Endometrium (tissue), 2 donors: ENCODE measurements at regions not wholly inside any gene's neighbourhood (a gene's known extent, or its start where the extent isn't known, plus 50 kb on each side); places are given as distances from the start of the nearest gene placed in this dataset.

Source experiments
- FAIRE-seq: peaks from 2 replicates; lab custom pipeline; 2012; peaks lifted over from hg19 to GRCh38; lab: Jason Lieb, UNC
- donor health status: control.
- donor health status: control.

DNA sequence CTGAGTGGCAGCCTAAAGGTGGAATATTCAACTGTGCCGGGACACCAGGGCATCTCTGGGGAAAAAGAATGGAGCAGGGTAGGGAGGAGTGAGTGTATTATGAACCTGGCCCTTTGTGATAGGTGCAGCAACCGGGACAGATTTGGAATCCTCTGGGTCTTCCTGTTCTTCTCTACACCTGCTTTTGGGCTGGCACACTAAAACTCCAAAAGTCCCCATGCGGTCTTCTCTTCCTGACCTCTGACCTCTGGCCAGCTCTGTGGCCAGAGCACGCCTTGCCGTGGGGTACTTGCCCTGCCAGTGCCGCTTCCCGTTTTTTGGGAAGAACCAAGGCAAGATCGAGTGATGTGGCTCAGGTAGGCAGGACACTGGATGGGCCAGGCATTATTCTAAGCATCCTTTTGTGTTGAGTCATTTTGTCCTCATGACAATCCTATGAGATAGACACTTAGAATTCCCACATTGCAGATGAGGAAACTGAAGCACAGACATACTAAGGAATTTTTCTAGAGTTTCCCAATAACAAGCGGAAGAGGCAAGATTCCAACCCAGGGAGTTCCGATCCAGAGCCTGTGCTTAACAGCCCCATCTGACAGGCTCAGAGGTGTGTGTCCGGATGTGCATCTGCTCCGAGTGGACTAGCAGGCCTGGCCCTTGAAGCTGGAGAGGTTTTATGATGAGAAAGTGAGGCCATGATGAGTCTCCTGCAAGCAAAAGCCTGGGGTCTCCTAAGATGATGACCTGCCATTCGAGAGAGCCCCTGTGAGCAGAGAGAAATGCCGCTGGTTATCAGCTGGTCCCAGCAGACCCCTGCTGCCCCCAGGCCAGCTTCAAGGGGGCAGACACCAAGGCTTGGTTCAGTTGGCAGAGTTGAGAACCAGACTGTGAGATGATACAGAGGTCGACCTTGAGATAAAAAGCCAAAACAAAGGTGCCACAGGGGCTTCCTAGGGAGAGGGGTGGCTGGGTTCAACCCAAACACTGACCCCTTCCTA lies 67.9 kb upstream of the ESRRB start:
- FAIRE-seq = no peak

DNA sequence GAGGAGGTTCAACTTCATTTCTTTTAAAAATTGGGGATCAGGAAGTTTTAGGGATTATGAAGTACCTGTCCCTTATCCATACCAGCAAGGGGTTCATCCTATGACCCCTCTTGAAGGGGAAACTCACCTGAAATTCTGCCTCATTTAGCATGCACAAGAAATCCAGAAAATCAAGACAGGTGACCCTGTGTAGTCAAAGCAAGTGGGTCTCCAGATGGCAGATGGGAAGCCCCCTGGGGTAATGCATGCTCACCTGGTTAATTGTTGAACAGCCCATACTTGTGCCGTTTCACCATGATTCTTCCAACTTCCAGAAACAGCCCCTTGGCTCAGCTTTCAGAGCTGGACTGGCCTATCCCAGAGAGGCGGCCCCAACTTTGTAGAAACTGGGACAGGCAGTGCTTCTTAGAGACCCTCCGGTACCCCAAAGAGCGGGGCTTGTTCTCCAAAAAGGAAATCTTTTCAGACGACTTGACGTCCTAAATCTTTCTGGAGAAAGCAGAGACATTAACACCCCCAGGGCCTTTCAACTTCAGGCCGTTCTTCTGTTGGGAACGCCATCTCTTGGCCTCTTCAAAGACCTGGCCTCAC lies 66.3 kb upstream of the ESRRB start:
- FAIRE-seq = no peak

DNA sequence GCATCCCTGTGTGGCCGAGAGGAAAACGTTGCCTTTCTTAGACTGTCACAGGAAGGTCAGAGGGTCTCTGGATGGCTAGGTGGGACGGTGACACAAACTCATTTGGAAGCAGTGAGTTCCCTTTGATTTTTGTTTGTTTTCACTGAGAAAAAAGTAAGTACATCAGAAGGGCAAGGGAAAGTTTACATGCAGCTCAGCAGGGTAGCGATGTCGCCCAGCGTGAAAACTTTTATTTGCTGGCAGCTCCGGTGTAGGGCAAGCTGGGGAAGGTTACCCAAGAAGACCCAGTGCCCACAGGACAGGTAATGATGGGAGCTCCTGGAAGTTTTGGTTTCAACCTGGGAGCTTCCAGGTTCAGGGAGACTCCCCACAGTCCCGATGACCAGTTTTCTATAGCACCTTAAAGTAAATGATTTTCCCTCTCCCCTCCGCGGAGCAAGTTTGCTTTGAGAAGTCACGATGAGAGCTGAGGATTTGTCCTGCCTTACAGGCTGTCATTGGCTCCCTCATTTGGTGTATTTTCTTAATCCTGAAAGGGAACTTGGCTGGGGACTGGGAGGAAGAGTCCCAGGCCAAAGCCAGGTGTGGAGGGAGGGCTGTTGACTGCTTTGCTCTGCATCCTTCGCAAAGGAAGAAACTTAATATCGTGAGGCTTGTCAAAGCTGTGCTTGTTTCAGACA lies 64.7 kb upstream of the ESRRB start:
- FAIRE-seq = no peak

DNA sequence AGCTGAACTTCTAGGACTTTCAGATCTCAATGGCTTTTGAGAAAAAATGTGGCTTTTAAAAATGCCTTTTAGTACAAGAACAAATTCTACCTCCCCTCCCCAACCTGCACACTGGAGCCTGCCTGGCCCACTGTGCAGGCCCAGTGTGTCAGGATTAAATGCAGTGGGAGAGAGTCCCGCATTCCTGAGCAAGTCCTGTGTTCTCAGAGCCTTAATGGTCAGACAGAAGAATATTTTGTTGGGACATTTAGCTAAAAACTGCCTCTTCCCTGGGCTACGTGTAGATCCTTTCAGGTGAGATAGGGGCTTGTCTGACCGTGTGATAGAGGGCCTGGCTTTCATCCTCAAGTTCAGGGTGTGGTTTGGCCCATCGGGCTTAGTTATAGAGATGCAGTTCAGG lies 63.1 kb upstream of the ESRRB start:
- no peak for FAIRE-seq

DNA sequence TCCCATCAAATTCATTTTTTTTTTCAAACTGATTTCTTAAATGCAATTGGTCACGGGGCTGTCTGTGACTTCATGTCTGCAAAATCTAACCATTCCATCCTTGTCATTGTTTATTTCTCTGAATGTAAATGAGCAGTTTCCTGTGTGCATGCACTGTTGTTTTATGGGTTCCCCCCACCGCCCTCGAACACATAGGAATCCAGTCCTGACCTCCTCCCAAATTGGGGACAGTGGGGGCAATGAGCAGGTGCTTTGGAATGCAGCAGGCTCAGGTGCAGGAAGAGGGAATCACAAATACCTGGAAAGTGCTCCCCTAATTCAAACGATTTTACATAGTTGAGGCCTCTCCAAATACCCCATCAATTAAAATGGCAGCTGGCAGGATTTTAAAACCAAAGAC lies 62.6 kb upstream of the ESRRB start:
- no peak for FAIRE-seq

DNA sequence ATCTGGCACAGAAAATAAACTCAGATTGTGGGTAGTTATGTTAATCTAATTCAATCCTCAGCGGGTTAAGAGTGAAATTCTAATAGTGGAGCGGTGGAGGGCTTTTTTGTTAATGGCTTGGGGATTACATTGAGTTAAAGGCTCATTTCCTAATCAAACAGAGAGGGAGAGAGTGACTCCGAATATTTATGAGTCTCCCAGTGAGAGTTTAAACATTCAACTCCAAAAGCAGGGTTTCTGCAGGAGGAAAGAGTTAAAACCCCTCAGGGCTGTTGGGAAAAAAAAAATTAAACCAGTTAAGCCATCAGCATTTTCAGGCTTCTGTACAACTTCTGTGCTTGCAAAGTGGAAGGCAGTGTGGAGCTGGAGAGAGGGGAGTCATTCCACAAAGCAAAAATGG lies 62.1 kb upstream of the ESRRB start:
- no peak for FAIRE-seq

DNA sequence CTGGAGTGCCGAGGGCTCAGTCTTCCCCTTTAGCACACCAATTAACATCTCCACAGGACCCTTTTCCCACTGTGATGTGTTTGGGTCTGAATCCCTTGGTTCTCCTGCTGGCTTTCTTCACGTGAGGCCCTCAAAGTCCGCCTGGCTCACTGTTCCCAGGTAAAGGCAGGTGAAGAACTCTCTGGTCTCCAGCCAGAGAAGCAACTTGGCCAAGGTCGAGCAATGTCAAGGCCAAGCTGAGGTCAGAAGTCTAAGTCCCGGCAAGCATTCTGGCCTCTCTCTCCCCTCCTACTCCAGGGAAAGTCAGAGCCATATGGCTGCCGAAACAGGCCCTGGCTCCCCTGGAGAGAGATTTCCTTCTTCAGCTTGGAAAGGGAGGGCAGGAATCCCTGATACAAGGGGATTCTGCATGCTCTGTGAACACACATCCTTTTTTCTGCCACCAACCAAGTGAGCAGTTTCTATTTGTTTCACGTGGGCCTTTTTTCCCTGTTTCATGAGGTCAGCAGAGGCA lies 61.4 kb upstream of the ESRRB start:
- no peak for FAIRE-seq

DNA sequence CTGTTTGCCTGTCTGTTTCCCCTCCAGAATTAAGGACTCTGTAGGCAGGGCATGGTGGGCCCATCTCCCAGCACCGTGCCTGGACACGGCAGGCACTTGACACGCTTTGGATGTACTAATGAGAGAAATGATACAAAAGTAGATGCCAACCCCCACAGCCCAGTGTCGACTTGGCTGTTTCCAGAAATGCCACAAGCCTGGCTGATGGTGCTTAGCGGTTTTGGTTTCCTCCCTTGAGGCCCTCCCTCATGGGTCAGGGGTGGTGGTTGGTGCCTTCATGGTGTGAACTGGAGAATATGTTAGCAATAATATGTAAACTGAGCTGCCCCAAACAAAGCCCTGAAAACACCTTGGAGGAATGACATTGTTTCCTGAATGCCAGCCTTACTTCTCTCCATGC lies 55.5 kb upstream of the ESRRB start:
- no peak for FAIRE-seq

DNA sequence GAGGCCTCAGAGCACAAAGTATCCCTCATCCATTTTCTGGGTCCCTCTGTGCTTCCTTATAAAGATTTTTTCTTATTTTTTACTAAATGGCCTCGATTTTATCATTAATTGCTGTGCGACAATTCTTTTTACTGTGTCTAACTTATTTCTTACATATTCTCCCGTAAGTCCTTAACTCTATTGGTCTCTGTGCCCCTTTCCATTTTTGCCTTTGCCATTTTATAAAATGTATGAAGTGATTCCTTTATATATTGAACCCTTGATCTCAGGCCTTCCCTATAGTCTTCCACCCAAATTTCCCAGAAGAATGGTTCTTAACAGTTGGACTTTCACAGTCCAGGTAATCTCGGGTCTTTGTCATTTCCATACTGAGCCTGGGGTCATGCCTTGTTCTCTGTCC lies 55.0 kb upstream of the ESRRB start:
- FAIRE-seq = no peak

DNA sequence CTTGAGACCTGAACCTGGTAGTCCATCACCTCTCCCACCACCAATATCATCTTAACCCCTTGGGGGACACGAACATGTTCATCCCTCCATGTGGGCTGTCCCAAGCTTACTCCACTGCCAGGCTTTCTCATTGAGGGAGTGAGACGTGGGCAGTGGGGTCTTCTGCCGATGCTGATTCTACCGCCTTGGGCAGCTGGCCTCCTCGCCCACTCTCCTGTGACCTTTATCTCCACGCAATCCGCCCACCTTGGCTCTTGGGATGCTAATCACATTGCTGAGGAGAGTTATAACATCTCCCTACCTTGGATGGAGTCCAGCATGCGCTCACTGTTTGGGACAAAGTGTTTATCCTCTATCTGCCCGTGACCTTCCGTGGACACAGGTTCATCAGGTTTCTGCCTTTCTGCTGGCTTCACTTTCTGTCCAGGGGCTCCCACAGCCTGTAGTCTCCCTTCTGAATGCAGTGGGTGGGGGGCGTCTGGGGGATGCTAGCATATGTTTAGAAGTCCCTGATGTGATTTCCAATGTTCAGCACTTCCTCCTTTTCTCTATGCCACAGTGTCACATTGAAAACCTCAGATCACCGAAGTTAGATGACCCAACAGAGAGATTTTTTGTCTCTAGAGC lies 53.2 kb upstream of the ESRRB start:
- FAIRE-seq = no peak

DNA sequence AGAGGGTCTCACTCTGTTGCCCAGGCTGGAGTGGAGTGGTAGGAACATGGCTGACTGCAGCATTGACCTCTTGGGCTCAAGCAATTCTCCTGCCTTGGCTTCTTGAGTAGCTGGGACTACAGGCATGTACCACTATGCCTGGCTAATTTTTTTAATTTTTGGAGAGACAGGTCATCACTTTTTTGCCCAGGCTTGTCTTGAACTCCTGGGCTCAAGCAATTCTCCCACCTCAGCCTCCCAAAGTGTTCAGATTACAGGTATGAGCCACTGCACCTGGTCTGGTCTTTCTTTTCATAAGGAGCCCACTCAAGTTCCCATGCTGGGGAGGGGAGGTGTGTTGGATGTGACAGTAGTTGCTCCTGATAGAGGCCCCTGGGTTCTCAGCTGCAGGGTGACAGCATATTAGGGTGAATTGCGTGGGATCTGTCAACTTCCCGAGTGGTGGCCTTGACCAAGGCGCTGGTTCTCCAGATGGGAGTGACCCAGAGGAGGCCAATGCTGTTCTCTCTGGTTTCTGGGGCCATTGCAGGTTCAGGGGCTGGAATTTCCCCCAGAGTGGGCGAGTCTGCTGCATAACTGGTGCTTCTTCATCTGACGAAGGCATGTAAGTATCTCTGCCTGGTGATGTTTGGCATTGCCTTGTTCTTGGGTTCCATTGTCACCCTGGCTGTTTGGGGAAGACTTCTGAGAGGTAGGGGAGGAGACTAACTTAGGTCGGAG lies 52.4 kb upstream of the ESRRB start:
- no peak for FAIRE-seq

DNA sequence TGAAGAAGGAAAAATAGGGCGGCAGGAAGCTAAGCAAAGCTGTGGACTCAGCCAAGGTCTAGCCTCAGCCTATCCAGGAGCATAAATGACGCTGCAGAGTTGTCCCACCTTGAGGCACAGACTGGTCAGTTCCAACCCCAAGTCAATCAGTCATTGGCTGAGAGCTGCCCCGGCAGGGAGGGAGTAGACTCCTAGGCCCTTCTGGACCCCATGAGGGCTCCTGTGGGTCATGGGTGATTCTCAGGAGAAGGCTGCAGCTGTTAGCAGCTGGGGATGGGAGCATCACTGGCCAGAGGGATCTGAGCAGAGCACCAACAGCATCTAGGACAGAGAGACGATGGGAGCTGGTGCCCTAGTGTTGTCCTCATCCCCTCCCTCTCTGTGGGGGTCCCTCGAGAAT lies 51.8 kb upstream of the ESRRB start:
- no peak for FAIRE-seq
